ENCODE measurements at regions not wholly inside any gene's neighbourhood (a gene's known extent, or its start where the extent isn't known, plus 50 kb on each side); places are given as distances from the start of the nearest gene placed in this dataset.

DNA sequence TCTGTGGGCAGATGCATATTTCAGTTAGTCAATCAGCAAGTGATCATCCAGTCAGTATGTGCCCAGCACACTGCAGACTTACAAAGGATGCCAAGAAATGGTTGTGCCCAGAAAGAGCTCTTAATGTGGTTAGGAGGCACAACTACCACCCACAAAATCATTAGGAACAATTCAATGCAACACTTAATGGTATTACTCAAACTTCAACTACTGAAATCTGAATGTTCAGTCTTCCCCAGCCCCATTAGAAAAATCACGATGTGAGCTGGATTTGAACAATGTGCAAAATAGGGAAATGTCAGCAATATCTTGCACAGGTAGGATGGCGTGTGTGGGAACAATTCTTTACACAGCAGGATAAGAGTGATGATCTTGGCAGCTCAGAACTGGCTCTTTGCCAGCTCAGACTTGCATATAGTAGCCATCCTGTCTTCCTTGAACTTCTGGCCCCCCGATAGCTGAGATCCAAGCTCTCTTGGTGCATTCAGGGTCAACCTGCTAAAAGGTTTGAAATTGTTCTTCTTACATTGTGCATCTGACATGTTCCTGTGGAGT is 556.7 kb upstream of the HTR1E start:
- TF ChIP-seq EZH2 (IDR thresholded peaks at IDR 0.05) (no peak), POLR2AphosphoS5 (IDR thresholded peaks at IDR 0.05; ENCODE audit: borderline replicate concordance, low read depth, low read length) (no peak)

All from SK-N-MC (cell line).